ENCODE measurements at regions not wholly inside any gene's neighbourhood (a gene's known extent, or its start where the extent isn't known, plus 50 kb on each side); places are given as distances from the start of the nearest gene placed in this dataset.

DNA sequence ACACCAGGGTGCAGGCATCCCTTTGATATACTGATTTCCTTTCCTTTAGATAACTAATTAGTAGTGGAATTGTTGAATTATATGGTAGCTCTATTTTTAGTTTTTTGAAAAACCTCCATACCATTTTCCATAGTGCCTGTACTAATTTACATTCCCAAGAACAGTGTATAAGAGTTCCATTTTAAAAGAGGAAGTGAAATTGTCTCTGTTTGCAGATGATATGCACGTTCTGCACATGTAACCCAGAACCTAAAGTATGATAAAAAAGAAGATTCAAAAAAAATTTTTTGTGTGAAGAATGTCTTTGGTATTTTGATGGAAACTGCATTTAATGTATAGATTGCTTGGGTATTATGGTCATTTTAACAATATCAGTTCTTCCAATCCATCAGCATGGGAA, 424.0 kb upstream of the CCNH start:
- TF ChIP-seq, protein P1, sequence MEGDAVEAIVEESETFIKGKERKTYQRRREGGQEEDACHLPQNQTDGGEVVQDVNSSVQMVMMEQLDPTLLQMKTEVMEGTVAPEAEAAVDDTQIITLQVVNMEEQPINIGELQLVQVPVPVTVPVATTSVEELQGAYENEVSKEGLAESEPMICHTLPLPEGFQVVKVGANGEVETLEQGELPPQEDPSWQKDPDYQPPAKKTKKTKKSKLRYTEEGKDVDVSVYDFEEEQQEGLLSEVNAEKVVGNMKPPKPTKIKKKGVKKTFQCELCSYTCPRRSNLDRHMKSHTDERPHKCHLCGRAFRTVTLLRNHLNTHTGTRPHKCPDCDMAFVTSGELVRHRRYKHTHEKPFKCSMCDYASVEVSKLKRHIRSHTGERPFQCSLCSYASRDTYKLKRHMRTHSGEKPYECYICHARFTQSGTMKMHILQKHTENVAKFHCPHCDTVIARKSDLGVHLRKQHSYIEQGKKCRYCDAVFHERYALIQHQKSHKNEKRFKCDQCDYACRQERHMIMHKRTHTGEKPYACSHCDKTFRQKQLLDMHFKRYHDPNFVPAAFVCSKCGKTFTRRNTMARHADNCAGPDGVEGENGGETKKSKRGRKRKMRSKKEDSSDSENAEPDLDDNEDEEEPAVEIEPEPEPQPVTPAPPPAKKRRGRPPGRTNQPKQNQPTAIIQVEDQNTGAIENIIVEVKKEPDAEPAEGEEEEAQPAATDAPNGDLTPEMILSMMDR (IDR thresholded peaks at IDR 0.05) = no peak
- TF ChIP-seq TAF1 (IDR thresholded peaks at IDR 0.05; ENCODE audit: borderline replicate concordance, low read depth, low read length) = no peak
- TF ChIP-seq MXI1 (IDR thresholded peaks at IDR 0.05; ENCODE audit: low read depth, low read length) = no peak
- TF ChIP-seq YY1 (IDR thresholded peaks at IDR 0.05; ENCODE audit: low read depth) = no peak
- no peak for TF ChIP-seq POLR2AphosphoS5 (IDR thresholded peaks at IDR 0.05; ENCODE audit: low read depth, low read length)
- TF ChIP-seq, protein P2, sequence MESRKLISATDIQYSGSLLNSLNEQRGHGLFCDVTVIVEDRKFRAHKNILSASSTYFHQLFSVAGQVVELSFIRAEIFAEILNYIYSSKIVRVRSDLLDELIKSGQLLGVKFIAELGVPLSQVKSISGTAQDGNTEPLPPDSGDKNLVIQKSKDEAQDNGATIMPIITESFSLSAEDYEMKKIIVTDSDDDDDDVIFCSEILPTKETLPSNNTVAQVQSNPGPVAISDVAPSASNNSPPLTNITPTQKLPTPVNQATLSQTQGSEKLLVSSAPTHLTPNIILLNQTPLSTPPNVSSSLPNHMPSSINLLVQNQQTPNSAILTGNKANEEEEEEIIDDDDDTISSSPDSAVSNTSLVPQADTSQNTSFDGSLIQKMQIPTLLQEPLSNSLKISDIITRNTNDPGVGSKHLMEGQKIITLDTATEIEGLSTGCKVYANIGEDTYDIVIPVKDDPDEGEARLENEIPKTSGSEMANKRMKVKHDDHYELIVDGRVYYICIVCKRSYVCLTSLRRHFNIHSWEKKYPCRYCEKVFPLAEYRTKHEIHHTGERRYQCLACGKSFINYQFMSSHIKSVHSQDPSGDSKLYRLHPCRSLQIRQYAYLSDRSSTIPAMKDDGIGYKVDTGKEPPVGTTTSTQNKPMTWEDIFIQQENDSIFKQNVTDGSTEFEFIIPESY (IDR thresholded peaks at IDR 0.05; ENCODE audit: borderline replicate concordance, low read depth) = no peak

Data from SK-N-SH (cell line).